ENCODE measurements at regions not wholly inside any gene's neighbourhood (a gene's known extent, or its start where the extent isn't known, plus 50 kb on each side); places are given as distances from the start of the nearest gene placed in this dataset.
"Not testable (repeated sequence)": the region's sequence is repeated elsewhere in the genome, so short reads cannot be mapped to it uniquely, and the experiment has no call there.

DNA sequence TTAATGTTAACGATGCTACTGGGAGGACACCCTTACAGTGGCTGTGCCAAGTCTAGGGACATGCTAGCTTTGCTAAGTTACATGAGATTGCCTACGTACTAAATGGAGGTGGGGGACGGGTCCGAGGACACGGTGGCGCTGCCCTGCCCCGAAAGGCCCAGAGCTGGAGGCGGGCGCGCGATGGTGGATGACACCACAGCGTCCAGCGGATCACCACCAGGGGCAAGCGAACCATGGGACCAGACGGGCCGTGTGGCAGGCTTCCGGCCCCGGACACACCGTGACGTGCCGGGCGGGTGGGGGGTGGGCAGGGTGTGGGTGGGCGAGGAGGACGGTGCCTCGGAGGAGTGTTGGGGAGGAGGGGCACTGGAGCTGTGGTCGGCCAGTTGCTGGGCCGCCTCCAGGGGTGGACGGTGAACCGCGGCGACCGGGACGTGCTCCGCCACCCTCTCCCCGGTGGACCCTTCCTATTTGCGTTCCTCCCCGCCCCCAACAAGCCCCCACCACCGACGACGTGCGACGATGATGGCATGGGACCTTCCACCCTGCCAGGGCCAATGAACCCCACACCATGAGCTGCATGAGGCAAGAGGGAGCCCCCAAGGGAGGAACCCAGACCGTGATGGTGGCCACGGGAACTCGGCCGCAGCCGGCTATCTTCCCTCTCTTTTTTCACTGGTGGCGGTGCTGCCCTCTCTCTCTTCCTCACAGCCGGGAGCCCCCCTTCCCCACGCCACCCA is 773.3 kb upstream of the DEFB115 start:
- no peak for DNase-seq (ENCODE audit: low read depth in 2 of 3, low spot score in 1 of 3)

DNA sequence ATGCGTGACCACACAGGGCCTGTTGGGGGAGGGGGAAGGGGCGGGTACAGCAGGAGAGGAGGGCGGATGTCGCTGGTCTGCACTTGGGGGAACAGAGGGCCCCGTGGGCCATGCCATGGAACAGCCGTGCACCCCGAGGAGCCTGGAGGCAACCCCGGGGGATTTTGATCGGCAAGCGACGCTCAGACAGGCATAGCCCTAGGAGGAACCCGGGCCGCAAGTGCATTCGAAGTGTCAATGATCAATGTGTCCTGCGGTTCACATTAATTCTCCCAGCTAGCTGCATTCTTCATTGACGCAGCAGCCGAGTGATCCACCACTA is 772.8 kb upstream of the DEFB115 start:
- no peak for DNase-seq (ENCODE audit: low read depth in 2 of 3, low spot score in 1 of 3)

DNA sequence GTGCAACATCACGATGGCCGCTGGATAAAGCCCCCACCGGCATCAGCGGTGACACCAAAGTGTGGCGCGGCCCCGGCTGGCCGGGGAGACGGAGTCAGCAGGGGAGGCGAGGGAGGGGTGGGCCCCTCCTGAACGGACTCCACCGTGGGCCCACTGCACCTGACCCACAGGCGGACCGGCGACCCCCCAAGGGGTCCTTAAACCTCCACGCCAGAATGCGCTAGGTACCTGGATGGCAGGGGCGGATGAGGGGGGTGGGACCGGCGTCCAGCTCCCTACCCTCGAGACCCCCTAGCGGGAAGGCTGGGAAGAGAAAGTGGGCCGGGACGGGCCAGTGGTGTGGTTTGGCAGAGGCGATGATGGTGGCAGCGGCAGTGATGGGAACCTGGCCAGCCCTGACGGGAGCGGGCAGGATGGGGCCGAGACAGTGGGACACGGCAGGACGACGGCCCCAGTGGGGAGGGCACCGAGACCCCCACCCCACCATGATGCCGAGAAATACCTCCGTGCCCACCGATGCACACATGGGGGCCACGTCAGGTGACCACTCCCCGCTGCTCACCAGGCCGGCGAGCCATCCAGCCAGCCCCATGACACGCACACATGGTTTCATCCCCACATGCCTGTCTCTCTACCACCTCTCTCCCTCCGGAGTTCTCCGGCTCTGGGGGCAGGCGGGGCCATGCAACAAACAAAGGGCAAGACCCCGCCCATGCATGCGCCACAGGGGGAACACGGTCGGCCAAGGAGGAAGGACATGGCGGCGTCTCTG is 771.9 kb upstream of the DEFB115 start:
- no peak for DNase-seq (ENCODE audit: low read depth in 2 of 3, low spot score in 1 of 3)

DNA sequence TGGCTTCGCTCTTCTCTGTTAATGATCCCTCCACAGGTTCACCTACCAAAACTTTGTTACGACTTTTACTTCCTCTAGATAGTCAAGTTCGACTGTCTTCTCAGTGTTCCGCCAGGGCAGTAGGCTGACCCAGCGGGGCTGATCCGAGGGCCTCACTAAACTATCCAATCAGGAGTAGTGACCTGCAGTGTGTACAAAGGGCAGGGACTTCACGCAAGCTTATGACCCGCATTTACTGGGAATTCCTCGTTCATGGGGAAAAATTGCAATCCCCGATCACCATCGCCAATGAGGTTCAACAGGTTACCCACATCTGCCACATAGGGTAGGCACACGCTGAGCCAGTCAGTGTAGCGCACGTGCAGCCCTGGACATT is 771.4 kb upstream of the DEFB115 start:
- DNase-seq (ENCODE audit: low read depth in 2 of 3, low spot score in 1 of 3) = no peak

DNA sequence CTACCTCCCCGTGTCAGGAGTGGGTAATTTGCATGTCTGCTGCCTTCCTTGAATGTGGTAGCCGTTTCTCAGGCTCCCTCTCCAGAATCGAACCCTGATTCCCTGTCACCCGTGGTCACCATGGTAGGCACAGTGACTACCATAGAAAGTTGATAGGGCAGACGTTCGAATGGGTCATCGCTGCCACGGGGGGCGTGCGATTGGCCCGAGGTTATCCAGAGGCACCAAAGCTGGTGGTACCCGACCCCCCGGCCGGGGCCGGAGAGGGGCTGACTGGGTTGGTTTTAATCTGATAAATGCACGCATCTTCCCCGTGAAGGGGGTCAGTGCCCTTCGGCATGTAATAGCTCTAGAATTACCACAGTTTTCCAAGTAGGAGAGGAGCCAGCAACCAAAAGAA is 770.0 kb upstream of the DEFB115 start:
- DNase-seq (ENCODE audit: low read depth in 2 of 3, low spot score in 1 of 3) = not testable (repeated sequence)

DNA sequence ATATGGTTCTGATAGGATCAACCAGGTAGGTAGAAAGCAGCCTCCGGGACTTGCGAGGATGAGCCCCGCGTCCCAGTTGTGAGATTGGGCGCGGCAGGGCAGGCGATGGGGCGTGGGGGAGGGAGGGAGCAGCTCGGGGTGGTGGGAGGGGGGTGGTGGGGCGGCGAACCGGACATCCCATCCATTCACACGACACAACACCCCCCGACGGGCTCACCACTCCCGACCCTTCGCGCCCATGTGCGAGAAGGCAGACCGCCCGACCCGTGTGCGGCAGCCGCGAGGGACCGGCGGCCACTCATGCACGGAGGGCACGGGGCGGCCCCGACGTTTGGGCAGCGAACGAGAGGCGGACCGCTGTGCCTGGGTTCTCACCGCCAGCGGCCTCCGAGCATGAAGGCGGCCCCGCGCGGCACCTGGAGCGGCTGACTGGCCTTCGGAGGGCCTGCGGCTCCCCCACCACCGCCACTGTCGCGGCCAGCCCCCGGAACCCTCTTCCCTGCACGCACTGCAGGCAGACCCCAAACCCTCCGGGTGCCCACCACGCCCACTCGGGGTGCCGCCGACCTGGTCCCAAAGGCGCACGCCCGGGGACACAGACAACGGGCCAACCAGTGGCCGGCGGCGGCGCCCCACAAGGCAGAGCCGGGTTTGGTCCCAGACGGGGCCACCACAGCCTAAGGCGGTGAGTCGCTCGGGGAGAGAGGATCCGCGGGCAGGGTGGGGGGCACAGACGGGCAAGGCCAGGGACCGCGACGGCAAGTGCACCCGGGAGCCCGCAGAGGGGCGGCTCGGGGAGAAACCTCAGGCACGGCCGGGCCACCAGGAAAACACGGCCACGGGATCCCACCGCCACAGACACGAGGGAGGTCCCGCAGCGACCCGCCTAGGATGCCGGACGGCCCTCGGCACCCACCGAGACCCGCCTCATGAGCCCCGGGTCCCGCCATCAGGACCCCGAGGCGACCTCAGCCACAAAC is 769.2 kb upstream of the DEFB115 start:
- no peak for DNase-seq (ENCODE audit: low read depth in 2 of 3, low spot score in 1 of 3)

DNA sequence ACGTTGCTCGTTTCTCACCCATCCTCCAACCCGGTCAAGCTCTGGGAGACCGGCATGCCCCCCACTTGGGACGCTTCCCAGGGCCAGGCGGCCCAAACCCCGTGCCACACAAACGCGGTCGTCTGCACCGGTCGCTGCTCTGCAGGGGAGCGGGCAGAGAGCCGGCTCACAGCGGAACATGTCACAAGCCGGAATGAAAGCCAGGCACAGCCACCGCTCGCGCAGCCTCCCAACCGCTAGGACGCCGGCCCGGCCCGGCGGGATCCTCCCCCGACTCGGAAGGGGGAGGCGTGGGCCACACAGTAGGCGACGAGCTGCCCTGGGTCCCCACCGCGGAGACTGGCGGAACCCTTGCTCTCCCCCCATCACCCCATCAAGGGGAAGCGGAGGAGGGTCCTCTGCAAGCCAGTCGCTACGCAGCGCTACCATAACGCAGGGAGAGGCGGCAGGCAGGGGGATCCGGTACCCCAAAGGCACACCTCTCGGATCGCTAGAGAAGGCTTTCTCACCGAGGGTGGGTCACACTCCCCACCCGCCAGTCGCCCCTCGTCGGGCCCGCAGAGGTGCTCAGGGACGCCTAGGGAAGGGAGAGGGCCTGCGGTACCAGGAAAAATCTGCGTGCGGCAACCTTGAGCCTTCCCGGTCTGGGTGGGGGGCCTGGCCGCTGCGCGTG is 768.4 kb upstream of the DEFB115 start:
- DNase-seq (ENCODE audit: low read depth in 2 of 3, low spot score in 1 of 3) = no peak

DNA sequence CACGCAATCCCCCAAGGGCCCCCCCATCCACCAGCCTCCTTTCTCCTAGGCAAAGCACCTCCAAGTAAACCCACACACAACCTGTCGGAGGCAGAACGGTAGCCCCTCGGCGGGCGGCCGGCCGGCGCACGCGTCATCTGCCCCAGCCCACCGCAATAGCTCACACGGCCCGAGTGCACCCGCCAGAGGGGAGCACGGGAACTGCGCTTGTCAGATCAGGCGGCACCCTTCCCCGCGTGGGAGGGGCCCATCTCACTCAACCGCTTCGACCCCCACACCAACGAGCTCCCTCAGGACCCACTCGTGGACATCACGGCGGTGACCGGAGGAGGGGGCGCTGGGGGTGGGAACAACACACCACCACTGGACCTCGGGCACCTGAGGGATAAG is 767.9 kb upstream of the DEFB115 start:
- DNase-seq (ENCODE audit: low read depth in 2 of 3, low spot score in 1 of 3) = no peak

DNA sequence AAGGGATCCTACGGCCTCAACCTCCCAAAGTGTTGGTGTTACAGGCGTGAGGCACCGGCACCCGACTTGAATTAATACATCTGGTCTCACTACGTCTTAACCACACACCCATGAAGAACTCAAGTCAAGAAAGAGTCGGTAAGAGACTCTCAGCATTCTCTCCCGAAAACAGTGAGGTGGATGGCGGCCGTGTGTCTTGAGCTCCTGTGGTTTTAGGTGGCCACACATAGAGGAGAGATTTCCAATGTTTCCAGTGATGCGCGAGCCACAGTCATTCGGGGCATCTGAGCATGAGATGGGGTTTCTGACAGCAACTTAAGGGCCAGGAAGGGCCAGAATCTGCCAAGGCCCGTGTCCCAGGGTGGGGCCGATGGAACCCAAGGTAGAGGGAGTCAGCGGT is 766.4 kb upstream of the DEFB115 start:
- no peak for DNase-seq (ENCODE audit: low read depth in 2 of 3, low spot score in 1 of 3)

DNA sequence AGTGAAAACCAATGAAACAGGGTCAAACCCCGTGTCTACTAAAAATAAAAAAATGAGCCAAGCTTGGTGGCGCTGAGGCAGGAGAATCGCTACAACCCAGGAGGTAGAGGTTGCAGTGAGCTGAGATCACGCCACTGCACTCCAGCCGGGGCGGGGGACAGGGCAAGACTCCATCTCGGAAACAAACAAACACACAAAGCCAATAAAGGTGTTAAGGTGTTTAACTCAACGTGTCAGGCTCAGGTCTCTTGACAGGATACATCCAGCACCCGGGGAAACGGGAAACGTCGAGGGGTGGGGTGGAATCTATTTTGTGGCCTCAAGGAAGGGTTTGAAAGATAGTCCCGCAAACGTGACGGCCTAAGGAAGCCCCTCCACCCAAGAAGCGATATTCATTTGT is 760.8 kb upstream of the DEFB115 start:
- DNase-seq (ENCODE audit: low read depth in 2 of 3, low spot score in 1 of 3) = not testable (repeated sequence)

DNA sequence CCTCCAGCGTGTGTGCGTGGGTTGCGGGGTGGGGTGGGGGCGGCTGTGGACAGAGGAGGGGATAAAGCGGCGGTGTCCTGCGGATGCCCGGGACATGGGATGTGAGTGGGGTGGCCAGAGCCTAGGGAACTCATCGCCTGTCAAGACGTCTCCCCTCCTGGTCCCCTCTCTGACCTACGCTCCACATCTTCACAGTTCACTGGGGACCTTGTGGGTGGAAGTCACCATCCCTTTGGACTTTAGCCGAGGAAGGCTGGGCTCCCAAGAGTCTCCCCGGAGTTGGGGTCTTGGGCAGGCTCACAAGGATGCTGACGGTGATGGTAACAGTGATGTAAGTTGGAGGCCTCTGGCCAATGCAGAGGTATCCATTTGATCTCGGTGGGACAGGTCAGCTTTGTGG is 760.3 kb upstream of the DEFB115 start:
- not testable (repeated sequence) for DNase-seq (ENCODE audit: low read depth in 2 of 3, low spot score in 1 of 3)

DNA sequence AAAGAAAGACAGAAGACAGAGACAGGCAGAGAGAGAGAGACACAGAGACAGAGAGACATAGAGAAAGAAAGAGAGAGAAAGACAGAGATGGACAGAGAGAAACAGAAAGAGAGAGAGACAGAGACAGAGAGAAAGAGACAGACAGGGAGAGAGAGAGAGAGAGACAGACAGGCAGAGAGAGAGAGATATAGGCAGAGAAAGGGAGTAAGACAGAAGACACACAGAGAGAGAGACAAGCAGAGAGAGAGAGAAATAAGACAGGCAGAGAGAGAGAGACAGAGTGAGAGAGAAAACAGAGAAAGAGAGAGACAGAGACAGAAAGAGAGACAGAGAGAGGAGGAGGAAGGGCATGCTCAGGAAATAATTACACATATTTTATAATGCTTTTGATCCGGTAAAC is 758.3 kb upstream of the DEFB115 start:
- DNase-seq (ENCODE audit: low read depth in 2 of 3, low spot score in 1 of 3) = no peak

DNA sequence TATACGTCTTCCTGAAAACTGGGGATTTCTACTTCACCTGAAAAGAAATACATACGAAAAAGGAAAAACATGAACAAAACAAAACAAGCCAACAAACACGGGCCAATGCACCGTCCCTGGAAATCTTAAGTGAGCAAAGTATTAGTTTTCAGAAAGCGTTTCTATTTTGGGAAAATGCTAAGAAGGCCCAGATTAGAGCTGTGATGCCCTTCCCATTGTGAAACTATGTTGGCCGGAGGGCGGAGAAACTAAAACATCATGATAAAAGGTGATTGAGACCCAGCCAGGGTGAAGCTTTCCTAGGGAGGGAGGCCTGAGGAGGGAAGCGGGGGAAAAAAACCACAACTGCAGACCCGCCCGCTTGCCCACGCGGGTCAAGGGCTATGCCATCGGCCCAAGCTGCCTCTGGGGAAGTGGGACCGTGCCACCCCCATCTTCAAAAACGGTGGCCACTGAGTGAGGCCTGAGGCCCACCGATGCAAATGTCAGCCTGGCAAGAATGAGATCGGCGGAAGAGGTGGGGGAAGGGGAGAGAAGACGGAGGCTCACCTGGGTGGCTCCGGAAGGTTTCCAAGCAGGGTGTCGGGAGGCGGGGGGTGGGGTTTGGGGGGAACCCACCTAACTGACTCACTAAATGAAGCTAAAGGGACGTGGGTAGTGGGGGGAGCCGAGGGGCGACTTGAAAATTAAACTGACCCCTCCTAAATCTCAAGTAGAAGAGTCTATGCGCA is 757.6 kb upstream of the DEFB115 start:
- not testable (repeated sequence) for DNase-seq (ENCODE audit: low read depth in 2 of 3, low spot score in 1 of 3)

DNA sequence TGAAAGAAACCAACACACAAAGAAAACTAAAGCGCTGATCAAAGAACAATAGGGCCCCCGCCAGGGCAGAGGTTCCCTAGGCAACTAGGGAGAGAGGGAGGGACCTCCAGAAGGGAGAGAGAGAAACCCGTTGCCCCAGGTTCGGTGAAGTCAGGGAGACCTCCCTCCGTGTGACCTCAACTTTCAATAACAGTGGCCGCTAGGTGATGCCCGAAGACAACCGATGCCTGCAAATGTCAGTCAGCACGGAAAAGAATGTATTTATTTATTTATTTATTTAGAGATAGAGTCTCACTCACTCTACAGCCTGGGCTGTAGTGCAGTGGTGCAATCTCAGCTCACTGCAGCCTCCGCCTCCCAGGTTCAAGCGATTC is 757.0 kb upstream of the DEFB115 start:
- DNase-seq (ENCODE audit: low read depth in 2 of 3, low spot score in 1 of 3) = not testable (repeated sequence)

DNA sequence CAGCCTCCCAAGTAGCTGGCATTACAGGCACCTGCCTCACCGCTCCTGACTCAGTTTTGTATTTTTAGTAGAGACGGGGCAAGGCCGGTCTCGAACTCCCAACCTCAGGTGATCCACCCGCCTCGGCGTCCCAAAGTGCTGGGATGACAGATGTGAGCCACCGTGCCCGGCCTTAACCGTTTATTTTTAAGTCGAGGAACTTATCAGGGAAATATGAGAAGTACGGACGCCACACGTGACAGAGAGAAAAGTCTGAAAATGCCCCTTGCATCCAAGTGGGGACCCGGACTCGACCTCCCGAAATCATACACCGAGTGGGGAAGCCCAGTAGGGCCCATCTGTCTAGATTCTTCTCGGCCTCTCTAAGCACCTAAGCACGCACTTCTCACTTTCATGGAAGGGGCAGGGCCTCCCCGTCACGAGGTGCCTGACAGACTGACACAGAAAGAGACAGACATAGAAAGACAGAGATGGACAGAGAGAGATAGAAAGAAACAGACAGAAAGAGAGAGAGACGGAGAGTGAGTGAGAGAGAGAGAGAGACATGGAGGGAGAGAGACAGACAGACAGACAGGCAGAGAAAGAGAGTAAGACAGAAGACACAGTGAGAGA is 756.5 kb upstream of the DEFB115 start:
- no peak for DNase-seq (ENCODE audit: low read depth in 2 of 3, low spot score in 1 of 3)

DNA sequence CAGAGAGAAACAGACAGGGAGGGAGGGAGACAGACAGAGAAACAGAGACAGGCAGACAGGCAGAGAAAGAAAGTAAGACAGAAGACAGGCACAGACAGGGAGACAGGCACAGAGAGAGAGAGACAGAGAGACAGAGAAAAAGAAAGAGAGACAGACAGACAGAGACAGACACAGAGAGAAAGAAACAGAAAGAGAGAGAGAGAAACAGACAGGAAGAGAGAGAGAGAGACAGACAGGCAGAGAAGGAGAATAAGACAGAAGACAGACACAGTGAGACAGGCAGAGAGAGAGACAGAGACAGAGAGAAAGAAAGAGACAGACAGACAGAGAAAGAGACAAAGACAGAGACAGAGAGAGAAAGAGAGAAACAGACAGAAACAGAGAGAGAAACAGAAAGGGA is 754.8 kb upstream of the DEFB115 start:
- no peak for DNase-seq (ENCODE audit: low read depth in 2 of 3, low spot score in 1 of 3)

DNA sequence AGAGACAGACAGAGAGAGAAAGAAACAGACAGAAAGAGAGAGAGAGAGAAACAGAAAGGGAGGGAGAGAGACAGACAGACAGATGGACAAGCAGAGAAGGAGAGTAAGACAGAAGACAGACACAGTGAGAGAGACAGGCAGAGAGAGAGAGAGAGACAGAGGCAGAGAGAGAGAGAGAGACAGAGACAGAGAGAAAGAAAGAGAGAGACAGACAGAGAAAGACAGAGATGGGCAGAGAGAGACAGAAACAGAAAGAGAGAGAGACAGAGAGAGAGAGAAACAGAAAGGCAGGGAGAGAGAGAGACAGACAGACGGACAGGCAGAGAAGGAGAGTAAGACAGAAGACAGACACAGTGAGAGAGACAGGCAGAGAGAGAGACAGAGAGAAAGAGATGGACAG is 754.3 kb upstream of the DEFB115 start:
- DNase-seq (ENCODE audit: low read depth in 2 of 3, low spot score in 1 of 3) = not testable (repeated sequence)

DNA sequence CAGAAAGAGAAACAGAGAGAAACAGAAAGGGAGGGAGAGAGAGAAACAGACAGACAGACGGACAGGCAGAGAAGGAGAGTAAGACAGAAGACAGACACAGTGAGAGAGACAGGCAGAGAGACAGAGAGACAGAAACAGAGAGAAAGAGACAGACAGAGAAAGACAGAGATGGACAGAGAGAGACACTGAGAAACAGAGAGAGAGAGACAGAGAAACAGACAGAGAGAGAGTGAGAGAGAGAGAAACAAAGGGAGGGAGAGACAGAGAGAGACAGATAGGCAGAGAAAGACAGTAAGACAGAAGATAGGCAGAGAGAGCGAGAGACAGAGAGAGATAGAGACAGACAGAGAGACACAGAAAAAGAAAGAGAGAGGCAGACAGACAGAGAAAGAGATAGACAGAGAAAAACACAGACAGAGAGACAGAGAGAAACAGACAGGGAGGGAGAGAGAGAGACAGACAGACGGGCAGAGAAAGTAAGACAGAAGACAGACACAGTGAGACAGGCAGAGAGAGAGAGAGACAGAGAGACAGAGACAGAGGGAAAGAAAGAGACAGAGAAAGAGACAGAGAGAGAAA is 753.4 kb upstream of the DEFB115 start:
- DNase-seq (ENCODE audit: low read depth in 2 of 3, low spot score in 1 of 3) = no peak

DNA sequence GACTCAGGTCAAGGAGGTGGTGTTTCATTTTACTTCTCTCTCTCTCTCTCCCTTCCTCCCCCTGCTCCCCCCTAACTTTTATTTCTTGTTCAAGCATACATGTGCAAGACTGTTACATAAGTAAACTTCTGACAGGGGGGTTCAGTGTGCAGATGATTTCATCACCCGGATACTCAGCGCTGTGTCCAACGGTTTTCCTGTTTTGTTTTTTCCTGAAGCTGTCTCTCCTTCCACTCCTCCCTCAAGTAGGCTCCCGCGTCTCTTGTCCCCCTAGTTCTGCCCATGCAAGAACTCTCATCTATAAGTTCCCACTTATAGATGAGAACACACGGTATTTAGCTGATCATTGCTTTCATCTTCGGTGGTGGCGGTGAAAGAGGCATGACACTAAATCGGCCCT is 751.9 kb upstream of the DEFB115 start:
- no peak for DNase-seq (ENCODE audit: low read depth in 2 of 3, low spot score in 1 of 3)

DNA sequence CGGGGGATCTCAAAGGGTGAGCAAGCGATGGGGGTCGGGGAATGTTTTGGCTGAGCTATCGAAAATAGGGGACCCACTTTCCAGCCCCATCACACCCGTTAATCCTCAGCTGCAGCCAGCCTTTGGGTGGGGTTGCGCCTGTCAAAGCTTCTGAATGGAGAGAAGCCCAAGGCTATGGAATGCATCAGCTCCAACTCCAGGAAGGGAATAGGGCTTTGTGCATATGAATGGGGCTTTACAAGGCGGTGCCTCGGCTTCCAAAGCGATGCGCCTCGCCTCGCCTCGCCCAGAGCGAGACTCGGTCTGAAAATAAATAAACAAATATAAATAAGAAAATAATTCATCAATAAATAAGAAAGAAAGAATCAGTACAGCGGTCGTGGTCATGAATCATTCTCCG is 751.4 kb upstream of the DEFB115 start:
- DNase-seq (ENCODE audit: low read depth in 2 of 3, low spot score in 1 of 3) = no peak
